Esophagus muscularis mucosa (tissue), 4 donors: ENCODE measurements at regions not wholly inside any gene's neighbourhood (a gene's known extent, or its start where the extent isn't known, plus 50 kb on each side); places are given as distances from the start of the nearest gene placed in this dataset.

Source experiments
- DNase-seq: peaks from one replicate; pipeline ENCODE4 v3.0.0-alpha.2; 2017; ENCODE audit errors: extremely low spot score
- H3K27ac ChIP-seq, 4 donors: fragments of 200-600 bp; sonication (generic); replicated peaks in 1 of 4; 1 replicate in 3 of 4; 2 replicates in 1 of 4; pipeline ENCODE4 v1.5.1; 2016 to 2019; ENCODE audit warnings: mild to moderate bottlenecking in 1 of 4
- H3K27me3 ChIP-seq, 4 donors: fragments of 200-600 bp; sonication (generic); one replicate each; pipeline versions ENCODE4 v1.5.1 to v1.6.0; 2016 to 2019
- H3K36me3 ChIP-seq, 4 donors: fragments of 200-600 bp; sonication (generic); one replicate each; pipeline ENCODE4 v1.5.1; 2016 to 2019
- H3K4me1 ChIP-seq, 4 donors: fragments of 200-600 bp; sonication (generic); one replicate each; pipeline ENCODE4 v1.5.1; 2016 to 2019
- H3K4me3 ChIP-seq, 4 donors: fragments of 200-600 bp; sonication (generic); 1 replicate in 2 of 4; 2 replicates in 2 of 4; pipeline ENCODE4 v1.5.1; 2016 to 2019; ENCODE audit warnings: mild to moderate bottlenecking in 4 of 4, moderate library complexity in 1 of 4
- H3K9me3 ChIP-seq, 4 donors: fragments of 200-600 bp; sonication (generic); 1 replicate in 3 of 4; 2 replicates in 1 of 4; pipeline ENCODE4 v1.5.1; 2016 to 2019
- CTCF ChIP-seq, 3 experiments: fragments of 200-600 bp in 2 of 3; fragments of 450-650 bp in 1 of 3; sonication (generic) in 2 of 3; IDR thresholded peaks; one replicate each; pipeline ENCODE4 v1.5.1; 2017 to 2019; ENCODE audit warnings: antibody characterized with exemption in 3 of 3, mild to moderate bottlenecking in 2 of 3, moderate library complexity in 1 of 3
- EP300 ChIP-seq: sonication (generic); formaldehyde crosslinking; IDR thresholded peaks from one replicate; pipeline ENCODE4 v1.6.1; 2017; ENCODE audit warnings: antibody characterized with exemption
- POLR2A ChIP-seq: fragments of 450-650 bp; IDR thresholded peaks from one replicate; pipeline ENCODE4 v1.6.1; 2017; ENCODE audit warnings: antibody characterized with exemption, moderate library complexity, mild to moderate bottlenecking, low read depth
- POLR2AphosphoS5 ChIP-seq, 2 donors: sonication (generic); formaldehyde crosslinking; IDR thresholded peaks; one replicate each; pipeline ENCODE4 v1.6.1; 2017; ENCODE audit warnings: antibody characterized with exemption in 2 of 2
- WGBS: methylation state at CpG from one replicate; pipeline ENCODE4 v1.1.5; 2018; 5-methylcytosine and 5-hydroxymethylcytosine counted together
- intact Hi-C: fragments of 100-400 bp; cut with DNase I; formaldehyde crosslinking; loops from one replicate; pipeline ENCODE4 v1.15.1; 2023

- Histone ChIP-seq H3K36me3 (no peaks in the 10 kb centered on the region), H3K4me1 (no peaks in the 10 kb centered on the region), H3K4me3 (no peak overlapping the region), H3K27ac (no peak overlapping the region), H3K9me3 (peaks cover 0 to 7% (median 0%) of the 10 kb centered on the region in 4 donors), H3K27me3 (no peaks in the 10 kb centered on the region)
- TF ChIP-seq CTCF (IDR thresholded peaks at IDR 0.05) = no peak
- TF ChIP-seq POLR2AphosphoS5 (IDR thresholded peaks at IDR 0.05) = no peak
- TF ChIP-seq EP300 = no peak
- no peak for TF ChIP-seq POLR2A
- 93% methylated on average over 1 of the region's 1 CpG for whole genome bisulfite sequencing
- intact Hi-C loops = no loop called here
- no peak for DNase-seq
These were observed 1830.6 kb upstream of the CELF4 start for GRCh38 chr18:39396168-39396567.

GRCh38 chr18:39389800-39390379, 1824.3 kb upstream of the CELF4 start:
- H3K9me3 ChIP-seq = peaks cover 0 to 5% (median 2%) of the 10 kb centered on the region in 4 donors
- H3K4me1 ChIP-seq = no peaks in the 10 kb centered on the region
- no peaks in the 10 kb centered on the region for H3K27me3 ChIP-seq
- no peak for DNase-seq
- TF ChIP-seq CTCF (IDR thresholded peaks at IDR 0.05) (no peak), POLR2AphosphoS5 (IDR thresholded peaks at IDR 0.05) (no peak), EP300 (no peak), POLR2A (no peak)
- no peak overlapping the region for H3K4me3 ChIP-seq
- H3K27ac ChIP-seq = no peak overlapping the region
- 81% methylated on average over 6 of the region's 6 CpGs for WGBS
- intact Hi-C loops = no loop called here
- no peaks in the 10 kb centered on the region for H3K36me3 ChIP-seq

GRCh38 chr18:39380866-39381265, 1815.3 kb upstream of the CELF4 start:
- intact Hi-C loops = no loop called here
- no peak overlapping the region for H3K4me3 ChIP-seq
- H3K4me1 ChIP-seq = no peaks in the 10 kb centered on the region
- no peaks in the 10 kb centered on the region for H3K9me3 ChIP-seq
- no peak overlapping the region for H3K27ac ChIP-seq
- TF ChIP-seq POLR2AphosphoS5 (IDR thresholded peaks at IDR 0.05) (no peak), EP300 (no peak), POLR2A (no peak), CTCF (IDR thresholded peaks at IDR 0.05) (no peak)
- no peaks in the 10 kb centered on the region for H3K27me3 ChIP-seq
- no peaks in the 10 kb centered on the region for H3K36me3 ChIP-seq
- WGBS = 85% methylated on average over 9 of the region's 9 CpGs
- no peak for DNase-seq

- WGBS = 91% methylated on average over 3 of the region's 3 CpGs
- intact Hi-C loops = no loop called here
These were observed 1814.7 kb upstream of the CELF4 start for GRCh38 chr18:39380186-39380725.

More at GRCh38 chr18:39380186-39380725, 1814.7 kb upstream of the CELF4 start:
- Histone ChIP-seq H3K27me3 (no peaks in the 10 kb centered on the region), H3K9me3 (no peaks in the 10 kb centered on the region), H3K27ac (no peak overlapping the region), H3K4me3 (no peak overlapping the region), H3K36me3 (no peaks in the 10 kb centered on the region), H3K4me1 (no peaks in the 10 kb centered on the region)
- DNase-seq = no peak
- no peak for TF ChIP-seq CTCF (IDR thresholded peaks at IDR 0.05)
